Liver (tissue), 3 donors: ENCODE measurements at regions not wholly inside any gene's neighbourhood (a gene's known extent, or its start where the extent isn't known, plus 50 kb on each side); places are given as distances from the start of the nearest gene placed in this dataset.

Source experiments
- CTCF ChIP-seq: fragments of 150-350 bp; IDR thresholded peaks from 2 replicates; pipeline ENCODE4 v1.5.1; 2017; ENCODE audit warnings: improper control_type of control experiment, low read depth, low read length; ENCODE audit not compliant: missing input control
- EGR1 ChIP-seq, 2 donors: IDR thresholded peaks; 2 replicates each; pipeline ENCODE4 v1.6.1; 2016 to 2018; ENCODE audit warnings: antibody characterized with exemption in 2 of 2, low read depth in 2 of 2
- FOXA1 ChIP-seq: IDR thresholded peaks from 2 replicates; pipeline ENCODE4 v1.6.1; 2016; ENCODE audit warnings: antibody characterized with exemption
- JUND ChIP-seq, 2 donors: IDR thresholded peaks; 2 replicates each; pipeline ENCODE4 v1.6.1; 2016; ENCODE audit warnings: antibody characterized with exemption in 2 of 2
- REST ChIP-seq: IDR thresholded peaks from 2 replicates; pipeline ENCODE4 v1.6.1; 2016; ENCODE audit warnings: antibody characterized with exemption, mild to moderate bottlenecking
- SP1 ChIP-seq: IDR thresholded peaks from 2 replicates; pipeline ENCODE4 v1.6.1; 2018; ENCODE audit warnings: antibody characterized with exemption, mild to moderate bottlenecking
- TAF1 ChIP-seq: conservative IDR thresholded peaks from 2 replicates; pipeline ENCODE4 v1.6.1; 2016; ENCODE audit warnings: antibody characterized with exemption, mild to moderate bottlenecking
- YY1 ChIP-seq: IDR thresholded peaks from 2 replicates; pipeline ENCODE4 v1.6.1; 2016; ENCODE audit warnings: antibody characterized with exemption, mild to moderate bottlenecking
- ZBTB33 ChIP-seq: IDR thresholded peaks from 2 replicates; pipeline ENCODE4 v1.6.1; 2016; ENCODE audit warnings: antibody characterized with exemption
- donor health status: healthy.
- donor health status: healthy.

GRCh38 chr6:4209196-4209595 is 73.8 kb upstream of the ECI2 start:
- TF ChIP-seq CTCF: no peak
- TF ChIP-seq ZBTB33: no peak
- no peak for TF ChIP-seq EGR1 (IDR thresholded peaks at IDR 0.05; ENCODE audit: low read depth in 2 of 2)
- TF ChIP-seq FOXA1: no peak
- no peak for TF ChIP-seq JUND (IDR thresholded peaks at IDR 0.05)
- TF ChIP-seq TAF1: no peak
- TF ChIP-seq SP1: no peak
- no peak for TF ChIP-seq YY1
- no peak for TF ChIP-seq REST
